ENCODE measurements at regions not wholly inside any gene's neighbourhood (a gene's known extent, or its start where the extent isn't known, plus 50 kb on each side); places are given as distances from the start of the nearest gene placed in this dataset.
A peak's percentile ranks its signal among the peaks of the same experiment; 100 is the strongest.

GRCh38 chr16:26644912-26645543 lies 421.7 kb upstream of the C16orf82 start (continued):
- TF ChIP-seq ERG (CRISPR knock-in tag; IDR thresholded peaks at IDR 0.05) (no peak), ATF2 (CRISPR knock-in tag; IDR thresholded peaks at IDR 0.05; ENCODE audit: borderline replicate concordance, low read depth) (no peak), MXD4 (CRISPR knock-in tag; IDR thresholded peaks at IDR 0.05; ENCODE audit: borderline replicate concordance) (no peak)

- TF ChIP-seq ERG (CRISPR knock-in tag; IDR thresholded peaks at IDR 0.05) (no peak), ZSCAN18 (CRISPR knock-in tag; IDR thresholded peaks at IDR 0.05) (no peak), NFATC4 (CRISPR knock-in tag; IDR thresholded peaks at IDR 0.05) (no peak), CTCF (IDR thresholded peaks at IDR 0.05) (peak; percentile 79), MXD4 (CRISPR knock-in tag; IDR thresholded peaks at IDR 0.05; ENCODE audit: borderline replicate concordance) (no peak)
- CTCF ChIA-PET, result interaction anchor here (0.5 to 1.8 kb wide), 87 partner anchors 9 to 1579 kb away, joined by 3 to 32 read pairs (median 4); no protein-coding TSS in a partner anchor
- Mint-ChIP-seq H3K27me3 (ENCODE audit: low read depth) (no peaks in the 10 kb centered on the region), H3K9me3 (no peaks in the 10 kb centered on the region), H3K27ac (no peak overlapping the region), H3K36me3 (no peaks in the 10 kb centered on the region), H3K4me1 (peaks cover 13% of the 10 kb centered on the region), H3K4me3 (no peak overlapping the region)
- DNase-seq (ENCODE audit: low spot score) (peak; percentile 80), ATAC-seq (peak; percentile 95)
- POLR2A ChIA-PET, result interaction anchor here (0.5 to 0.6 kb wide), 2 partner anchors 131 to 667 kb away, joined by 4 to 5 read pairs; no protein-coding TSS in a partner anchor
Measured at GRCh38 chr16:26645614-26646013, 421.1 kb upstream of the C16orf82 start.

- H3K27ac Mint-ChIP-seq, result no peak overlapping the region
- peaks cover 3% of the 10 kb centered on the region; the same call in 1 of the 2 replicates for H3K4me1 Mint-ChIP-seq
- no peak overlapping the region for H3K4me3 Mint-ChIP-seq
- ChIA-PET POLR2A (no interaction called here), CTCF (no interaction called here)
- DNase-seq (ENCODE audit: low spot score), result no peak
- no peaks in the 10 kb centered on the region for H3K27me3 Mint-ChIP-seq (ENCODE audit: low read depth)
- no peak for TF ChIP-seq ZBTB21 (CRISPR knock-in tag; IDR thresholded peaks at IDR 0.05; ENCODE audit: borderline replicate concordance)
- no peak for TF ChIP-seq NR3C1 (CRISPR knock-in tag; conservative IDR thresholded peaks at IDR 0.05; ENCODE audit: low read depth)
- TF ChIP-seq OVOL2 (CRISPR knock-in tag; IDR thresholded peaks at IDR 0.05; ENCODE audit: borderline replicate concordance), result no peak
- no peak for TF ChIP-seq NFYB (CRISPR knock-in tag; conservative IDR thresholded peaks at IDR 0.05; ENCODE audit: low read depth)
- TF ChIP-seq ATF3 (CRISPR knock-in tag; conservative IDR thresholded peaks at IDR 0.05), result no peak
- TF ChIP-seq GABPB1 (CRISPR knock-in tag; IDR thresholded peaks at IDR 0.05), result no peak
- no peaks in the 10 kb centered on the region for H3K36me3 Mint-ChIP-seq
- ATAC-seq, result no peak
- H3K9me3 Mint-ChIP-seq, result no peaks in the 10 kb centered on the region
Measured at GRCh38 chr16:26647870-26648269, 418.9 kb upstream of the C16orf82 start.
